GM18520 (cell line): ENCODE measurements at regions not wholly inside any gene's neighbourhood (a gene's known extent, or its start where the extent isn't known, plus 50 kb on each side); places are given as distances from the start of the nearest gene placed in this dataset.
"Not testable (repeated sequence)": the region's sequence is repeated elsewhere in the genome, so short reads cannot be mapped to it uniquely, and the experiment has no call there.

Experiments used
- ATAC-seq: cut with Tn5 transposase; IDR thresholded peaks from one replicate; pipeline ENCODE4 v1.9.1; 2021; ENCODE audit not compliant: unreplicated experiment

DNA sequence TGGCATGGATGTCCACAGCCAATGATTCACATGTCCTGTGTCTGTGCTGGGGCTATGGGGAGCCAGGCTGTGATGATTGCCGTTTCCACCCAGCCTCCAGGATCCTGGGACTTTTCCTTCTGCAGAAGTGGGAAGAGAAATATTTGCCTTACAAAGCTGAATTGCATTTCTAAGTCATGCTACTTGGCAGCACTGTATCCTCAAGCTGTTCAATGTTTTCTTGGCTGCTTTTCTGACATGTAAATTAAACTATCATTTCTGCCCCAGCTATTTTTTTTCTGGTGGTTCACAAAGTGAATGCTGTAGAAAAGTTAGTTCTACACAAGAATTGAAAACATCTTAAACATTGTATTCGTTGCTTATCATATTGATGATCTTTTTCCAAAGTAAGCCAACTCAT is 51.9 kb upstream of the TCERG1L start:
- no peak for ATAC-seq

DNA sequence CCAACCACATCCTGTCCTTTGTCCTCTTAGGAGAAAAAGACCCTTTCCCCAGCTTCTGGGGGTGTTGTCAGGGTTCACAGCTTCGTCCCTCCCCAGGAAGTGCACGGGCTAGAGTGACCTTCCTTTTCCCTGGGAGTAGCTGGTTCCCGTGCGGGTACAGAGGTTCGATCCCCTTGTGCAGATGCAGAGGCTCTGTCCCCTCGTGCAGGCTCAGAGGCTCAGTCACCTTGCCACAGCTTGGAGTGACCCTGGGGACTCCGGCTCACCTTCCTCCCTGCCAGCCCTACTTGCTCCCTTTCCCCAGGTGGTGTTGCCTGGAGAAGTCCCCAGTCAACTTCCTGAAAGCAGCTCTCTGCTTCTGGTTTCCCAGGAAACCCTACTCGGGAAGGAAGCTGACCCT is 60.0 kb upstream of the TCERG1L start:
- no peak for ATAC-seq

DNA sequence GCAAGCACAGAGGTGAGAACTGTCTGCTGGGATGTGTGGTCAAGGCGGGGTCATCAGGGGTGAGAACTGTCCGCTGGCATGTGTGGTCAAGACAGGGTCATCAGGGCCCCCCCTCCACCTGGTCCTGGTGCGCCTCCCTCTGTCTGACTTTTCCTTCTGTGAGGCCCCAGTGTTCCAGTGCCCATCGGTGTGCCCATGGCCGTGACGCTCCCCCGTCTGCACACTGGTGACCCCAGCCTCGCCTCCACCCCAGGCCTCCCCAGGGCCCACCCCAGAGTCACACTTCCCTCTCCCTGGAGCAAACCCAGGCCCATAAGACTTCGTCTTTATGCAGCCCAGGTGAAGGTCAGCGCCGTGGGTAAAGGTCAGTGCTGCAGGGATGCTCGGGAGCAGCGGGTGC is 70.1 kb upstream of the TCERG1L start:
- ATAC-seq, result no peak

DNA sequence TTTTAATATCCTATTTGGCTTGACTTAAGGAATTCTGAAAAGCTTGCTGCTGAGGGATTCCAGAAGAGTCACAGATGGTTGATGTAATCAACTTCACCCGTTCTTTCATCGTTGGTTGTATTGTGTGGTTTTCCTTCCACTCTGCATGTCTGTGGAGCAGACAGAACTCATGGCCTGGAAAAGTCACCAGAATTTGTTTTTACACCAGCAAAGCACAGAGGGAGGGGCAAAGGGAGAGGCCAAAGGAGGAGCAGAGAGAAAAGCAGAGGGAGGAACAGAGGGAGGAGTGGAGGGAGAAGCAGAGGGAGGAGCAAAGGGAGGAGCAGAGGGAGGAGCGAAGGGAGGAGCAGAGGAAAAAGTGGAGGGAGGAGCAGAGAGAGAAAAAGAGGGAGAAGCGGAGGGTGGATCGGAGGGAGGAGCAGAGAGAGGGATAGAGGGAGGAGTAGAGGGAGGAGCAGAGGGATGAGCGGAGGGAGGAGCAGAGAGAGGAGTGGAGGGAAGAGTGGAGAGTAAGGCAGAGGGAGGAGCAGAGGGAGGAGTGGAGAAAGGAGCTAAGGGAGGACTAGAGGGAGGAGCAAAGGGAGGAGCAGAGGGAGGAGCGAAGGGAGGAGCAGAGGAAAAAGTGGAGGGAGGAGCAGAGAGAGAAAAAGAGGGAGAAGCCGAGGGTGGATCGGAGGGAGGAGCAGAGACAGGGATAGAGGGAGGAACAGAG is 73.8 kb upstream of the TCERG1L start:
- ATAC-seq, result not testable (repeated sequence)

DNA sequence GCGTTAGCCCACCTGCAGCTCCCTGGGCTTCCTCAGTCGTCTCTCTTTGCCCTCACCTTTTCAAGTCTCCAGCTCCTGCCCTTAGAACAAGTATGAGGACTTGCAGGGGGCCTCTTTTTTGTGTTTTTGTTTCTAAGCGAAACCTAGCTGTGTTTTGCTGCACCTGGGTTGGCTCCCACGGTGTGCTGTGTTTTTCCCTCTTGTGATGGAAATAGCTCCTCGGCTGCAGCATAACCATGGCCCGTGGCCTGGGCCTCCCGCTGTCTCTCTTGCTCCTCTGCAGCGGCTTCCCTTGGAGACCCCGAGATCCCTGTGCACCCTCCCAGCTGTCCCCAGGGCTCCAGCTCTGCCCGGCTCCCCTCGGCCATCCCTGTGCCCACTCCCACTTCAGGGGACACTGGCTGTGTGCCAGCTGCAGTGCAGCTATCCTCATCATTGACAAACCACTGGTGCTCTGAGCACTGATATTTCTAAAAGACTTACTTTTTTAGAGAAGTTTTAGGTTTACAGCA is 75.6 kb upstream of the TCERG1L start:
- ATAC-seq, result no peak

DNA sequence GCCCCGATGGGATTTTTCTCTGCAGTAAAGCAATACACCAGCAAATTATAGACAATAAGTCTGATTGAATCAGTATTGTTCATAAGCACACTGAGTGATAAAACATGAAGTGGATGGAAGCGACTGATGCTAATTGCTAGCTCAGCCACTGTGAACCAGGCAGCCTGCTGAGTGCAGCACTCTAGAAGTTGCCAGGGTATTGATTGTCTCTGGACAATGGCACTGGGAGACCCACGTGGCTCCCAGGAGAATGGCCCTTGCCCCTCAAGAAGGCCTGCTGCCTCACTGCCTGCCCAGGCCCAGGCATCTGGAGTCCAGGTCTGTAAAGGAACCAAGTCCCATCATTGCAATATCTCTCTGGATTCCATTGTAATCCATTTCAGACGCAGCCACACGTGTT is 80.4 kb upstream of the TCERG1L start:
- no peak for ATAC-seq

DNA sequence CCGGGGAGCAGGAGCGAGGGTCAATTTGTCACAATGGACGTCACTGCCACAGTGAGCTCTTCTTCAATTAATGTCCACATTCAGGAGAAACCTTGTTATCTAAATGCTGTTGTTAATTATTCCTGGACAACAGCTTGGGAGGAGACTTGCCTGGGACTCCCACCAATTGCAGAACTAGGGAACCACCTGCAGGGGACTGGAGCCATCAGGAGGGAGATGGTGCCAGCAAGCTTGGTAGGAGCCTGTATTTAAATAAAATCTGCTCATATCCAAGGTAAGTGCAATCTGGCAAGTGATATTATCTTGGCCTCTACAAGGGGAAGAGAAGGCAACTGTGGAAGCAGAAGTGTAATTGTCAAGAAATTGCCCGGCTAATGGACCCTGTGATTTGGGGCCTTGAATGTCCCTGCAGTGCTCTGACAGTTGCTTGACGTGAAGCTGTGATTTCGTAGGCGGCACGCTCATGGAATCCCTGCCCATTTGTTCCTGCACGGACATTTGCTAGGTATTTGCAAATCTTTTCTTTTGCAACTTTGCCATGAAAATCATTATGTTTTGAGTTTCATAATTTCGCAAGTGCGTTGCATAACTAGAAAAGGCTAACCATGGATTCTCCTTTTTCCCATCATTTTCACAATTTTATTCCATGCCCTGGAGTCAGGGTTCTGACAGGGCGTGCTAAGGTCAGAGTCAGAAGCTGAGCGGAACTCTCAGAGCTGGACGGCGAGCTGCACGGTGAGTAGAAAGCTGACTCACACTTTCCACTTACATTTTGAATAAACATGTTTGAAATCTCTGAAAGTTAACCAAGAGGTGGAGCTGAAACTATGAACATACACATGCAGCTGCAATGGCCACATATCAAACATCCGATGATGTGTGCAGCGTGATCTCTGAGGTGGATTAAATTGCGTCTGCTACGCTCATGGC is 84.9 kb upstream of the TCERG1L start:
- ATAC-seq, result no peak

DNA sequence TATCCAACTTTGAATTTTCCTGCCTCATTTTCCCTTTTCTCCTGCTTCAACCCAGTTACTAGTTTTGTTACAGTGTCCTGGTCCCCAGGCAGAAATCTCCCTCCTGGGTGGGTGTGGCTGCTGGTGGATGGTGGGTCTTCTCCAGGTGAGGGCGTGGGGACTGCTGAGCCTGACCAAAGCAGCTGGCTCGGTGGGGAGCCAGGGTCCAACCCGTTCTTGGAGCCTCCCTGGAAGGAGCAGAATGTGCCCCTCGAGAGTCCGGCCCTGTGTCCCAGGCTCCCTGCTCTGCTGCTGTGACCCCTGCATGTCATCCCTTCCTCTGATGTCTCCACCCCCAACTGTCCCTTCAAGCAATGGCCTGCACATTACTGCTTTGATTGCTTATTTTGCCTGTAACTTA is 86.6 kb upstream of the TCERG1L start:
- ATAC-seq, result no peak

DNA sequence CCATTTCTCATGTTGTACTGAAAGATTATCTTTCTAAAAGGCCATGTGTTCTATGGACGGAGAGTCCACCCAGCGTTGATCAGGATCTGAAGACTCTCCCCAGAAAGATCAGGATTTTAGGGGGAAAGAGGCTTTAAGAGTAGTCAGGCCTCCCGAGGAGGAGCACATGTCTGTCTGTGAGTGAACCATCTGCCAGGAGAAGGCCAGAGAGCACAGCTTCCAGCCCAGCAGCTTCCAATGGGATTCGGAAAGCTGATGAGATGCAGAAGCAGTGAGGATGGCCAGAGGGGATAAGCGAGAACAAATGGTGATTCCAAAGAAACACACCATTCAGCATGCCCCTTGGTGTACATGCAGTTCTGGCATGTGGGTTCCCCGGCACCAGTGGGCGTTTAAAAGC is 88.5 kb upstream of the TCERG1L start:
- no peak for ATAC-seq

DNA sequence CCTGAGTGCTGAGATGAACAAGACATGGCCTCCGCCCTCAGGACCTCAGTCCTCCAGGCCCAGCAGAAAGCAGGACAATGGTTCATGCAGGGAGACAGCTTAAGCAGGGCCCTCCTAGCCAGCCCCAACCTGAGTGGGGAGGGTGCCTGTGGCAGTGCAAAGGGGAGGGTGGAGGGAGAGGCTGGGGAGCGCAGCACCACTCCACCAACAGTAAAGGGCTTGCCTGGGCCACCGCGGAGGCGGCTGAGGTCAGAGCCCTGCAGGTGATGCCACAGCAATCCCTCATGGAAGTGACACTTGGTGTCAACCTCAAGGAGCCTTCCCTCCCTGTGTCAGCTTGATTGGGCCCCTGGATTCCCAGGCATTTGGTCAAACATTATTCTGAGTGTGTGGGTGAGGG is 89.0 kb upstream of the TCERG1L start:
- no peak for ATAC-seq

DNA sequence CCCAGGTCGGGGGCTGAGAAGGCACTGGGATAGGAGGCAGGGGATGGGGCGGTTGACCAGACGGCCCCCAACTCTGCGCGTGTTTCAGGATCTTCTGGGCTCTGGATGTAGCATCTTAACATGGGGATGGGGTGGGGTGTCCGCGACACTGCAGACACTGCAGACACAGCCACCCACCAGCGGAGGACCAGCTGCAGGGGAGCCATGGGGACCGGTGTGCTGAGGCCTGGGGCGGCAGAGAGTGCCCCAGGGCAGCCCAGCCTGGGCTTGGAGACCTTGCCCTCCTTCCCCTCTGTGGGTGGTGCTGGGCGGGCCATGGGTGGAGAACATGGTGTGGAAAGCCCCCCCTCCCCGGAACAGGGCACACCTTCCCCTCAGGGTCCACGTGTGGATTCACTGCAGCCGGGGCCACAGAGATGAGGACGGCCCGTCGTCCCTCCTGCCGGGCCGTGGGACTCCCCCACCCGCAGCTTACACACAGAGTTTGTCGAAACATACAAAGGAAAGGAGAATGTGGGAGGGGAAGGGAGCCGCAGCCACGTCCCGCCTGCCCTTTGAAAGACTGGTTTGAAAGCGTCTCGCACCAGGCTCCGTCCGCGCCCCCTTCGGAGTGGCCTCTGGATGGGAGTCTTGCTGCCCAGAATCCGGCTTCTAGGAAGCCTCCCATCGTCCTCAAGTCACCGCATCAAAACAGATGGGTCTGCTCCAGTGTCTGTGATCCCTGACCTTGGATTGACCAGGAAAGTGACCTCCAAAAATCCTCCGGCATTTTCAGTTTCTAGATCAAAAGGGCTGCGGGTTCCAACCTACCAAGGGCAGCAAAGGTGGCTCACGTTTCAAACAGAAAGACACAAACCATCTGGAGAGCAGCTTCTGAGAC is 91.5 kb upstream of the TCERG1L start:
- no peak for ATAC-seq

DNA sequence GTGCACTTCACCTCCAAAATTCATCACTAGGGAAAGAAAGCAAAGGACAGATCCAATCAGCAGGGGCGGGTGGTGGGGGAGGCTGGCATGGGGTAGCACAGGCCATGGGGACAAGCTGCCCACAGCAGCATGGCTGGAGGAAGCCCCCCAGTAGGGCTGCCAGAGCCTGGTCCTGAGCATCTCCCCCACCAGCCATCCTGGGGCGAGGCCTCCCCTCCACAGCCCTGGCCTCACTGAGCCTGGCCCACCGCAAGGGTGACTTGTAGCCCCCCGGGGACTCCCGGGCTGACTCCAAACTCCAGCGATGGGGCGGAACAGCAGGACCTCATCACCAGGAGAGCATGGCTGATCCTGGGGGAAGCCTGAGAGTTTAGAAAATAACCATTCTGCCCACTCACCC is 92.4 kb upstream of the TCERG1L start:
- ATAC-seq, result no peak

DNA sequence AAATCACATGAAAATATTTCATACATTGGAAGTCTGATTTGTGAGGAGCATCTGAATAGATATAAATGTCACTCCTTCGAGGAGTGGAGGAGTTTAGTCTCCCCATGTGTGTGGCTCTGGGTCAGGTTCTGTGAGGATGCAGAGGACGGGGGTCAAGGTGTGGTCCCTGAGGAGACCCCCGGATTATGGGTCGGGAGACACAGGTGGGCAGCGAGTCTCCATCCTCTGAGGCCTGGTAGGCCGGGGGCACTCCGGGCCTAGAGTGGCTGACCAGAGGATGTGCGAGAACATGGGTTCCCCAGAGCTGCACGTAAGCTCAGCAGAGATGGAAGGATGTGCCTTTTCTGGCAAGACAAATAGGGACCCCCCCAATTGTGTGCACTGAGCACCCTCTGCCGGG is 93.4 kb upstream of the TCERG1L start:
- ATAC-seq, result no peak

DNA sequence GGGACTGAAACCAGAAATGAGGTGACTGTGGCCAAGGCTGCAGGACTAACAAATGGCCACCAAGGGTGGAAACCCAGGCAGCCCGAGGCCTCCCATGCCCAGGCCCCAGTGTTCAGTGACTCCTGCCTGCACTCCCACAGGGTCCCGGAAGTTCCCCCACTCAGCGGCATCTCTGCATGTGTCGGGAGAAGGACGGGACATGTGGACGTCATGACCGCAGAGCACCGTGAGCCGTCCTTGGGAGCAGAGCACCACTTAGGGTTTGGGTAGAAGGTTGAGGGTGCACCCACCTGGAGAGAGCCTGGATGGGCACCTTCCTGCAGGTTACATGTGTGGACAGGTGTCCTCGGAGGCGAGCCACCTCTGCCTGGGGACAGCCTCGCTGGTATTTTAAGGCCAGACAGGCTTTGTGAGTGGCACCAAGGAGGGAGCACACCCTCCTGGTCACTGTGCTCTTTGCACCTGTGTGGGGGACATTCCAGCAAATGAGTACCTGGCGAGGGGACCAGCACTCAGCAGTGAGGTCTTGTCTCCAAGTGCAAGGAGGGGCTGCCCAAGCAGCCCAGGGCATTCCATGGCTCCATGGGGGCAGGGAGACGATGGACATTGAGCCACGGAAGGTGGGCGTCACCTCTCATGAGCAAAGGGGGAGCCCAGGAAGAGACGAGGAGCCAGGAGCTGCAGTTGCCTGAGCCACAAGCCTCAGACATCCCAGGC is 95.3 kb upstream of the TCERG1L start:
- ATAC-seq, result no peak

DNA sequence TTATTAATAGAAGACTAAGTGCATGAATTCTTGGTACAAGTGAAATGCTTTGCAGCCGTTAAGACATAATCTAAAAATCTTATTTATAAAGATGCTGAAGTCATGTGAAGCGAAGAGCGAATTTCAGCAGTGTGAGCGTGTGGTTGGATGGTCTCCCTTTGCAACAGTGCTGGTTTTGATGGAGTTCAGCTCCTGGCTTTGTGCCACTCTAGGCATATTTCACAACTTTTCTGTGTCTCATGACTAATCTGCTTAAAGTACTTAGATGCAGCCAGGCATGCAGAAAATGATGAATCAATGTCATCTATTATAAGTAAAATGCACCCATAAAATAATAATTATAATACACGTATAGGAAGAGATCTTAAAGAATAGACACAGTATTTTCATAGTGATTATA is 107.2 kb upstream of the TCERG1L start:
- no peak for ATAC-seq

DNA sequence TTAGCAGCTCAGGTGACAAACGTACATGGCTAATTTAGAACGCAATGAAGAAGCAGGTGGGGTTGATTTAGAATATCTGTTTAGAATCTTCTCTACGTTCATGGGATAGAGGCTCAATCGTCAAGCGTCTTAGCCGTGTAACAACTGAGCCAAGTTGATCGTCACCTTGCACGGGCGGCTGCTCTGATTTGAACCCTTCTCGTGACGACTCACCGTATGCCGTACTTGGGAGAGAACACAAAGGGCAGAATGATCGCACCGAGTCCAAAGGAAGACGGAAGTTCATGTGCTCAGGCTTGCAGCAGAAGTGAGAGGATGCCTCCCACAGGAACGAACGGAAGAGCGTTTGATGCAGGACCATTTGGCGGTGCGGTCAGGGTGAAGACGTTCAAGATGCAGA is 108.3 kb upstream of the TCERG1L start:
- no peak for ATAC-seq

DNA sequence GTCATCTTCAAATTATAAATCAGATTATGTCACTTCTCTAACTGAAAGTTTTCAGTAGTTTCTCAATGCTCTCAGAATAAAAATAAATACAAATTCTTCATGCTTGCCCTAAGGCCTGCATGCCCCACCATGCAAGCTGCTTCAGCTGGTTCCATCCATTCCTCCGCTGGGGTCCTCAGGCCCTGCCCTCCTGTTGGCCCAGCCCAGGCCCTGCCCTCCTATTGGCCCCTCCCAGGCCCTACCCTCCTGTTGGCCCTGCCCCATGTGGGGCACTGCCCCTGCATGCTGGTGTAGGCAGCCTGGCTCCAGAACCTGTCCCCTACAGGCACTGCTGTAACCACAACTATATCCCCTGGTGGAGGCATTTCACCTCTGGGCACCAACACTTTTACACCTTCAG is 109.3 kb upstream of the TCERG1L start:
- ATAC-seq, result no peak

DNA sequence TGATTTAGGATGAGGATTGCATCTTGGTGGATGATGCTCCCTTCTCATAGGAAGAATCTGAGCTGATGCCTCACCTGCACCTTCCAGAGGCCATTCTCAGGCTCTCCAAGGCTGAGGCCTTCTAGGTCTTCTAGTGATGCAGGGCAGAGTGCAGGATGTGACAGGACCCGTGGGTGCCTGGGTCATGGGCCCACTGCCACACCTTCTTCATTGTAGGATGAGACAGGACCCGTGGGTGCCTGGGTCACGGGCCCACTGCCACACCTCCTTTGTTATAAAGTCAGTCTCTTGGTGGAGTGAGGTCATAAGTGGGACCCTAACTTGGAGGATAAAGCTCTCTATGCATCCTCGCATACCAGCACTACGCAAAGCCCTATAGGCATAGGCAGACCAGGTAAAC is 109.9 kb upstream of the TCERG1L start:
- no peak for ATAC-seq

DNA sequence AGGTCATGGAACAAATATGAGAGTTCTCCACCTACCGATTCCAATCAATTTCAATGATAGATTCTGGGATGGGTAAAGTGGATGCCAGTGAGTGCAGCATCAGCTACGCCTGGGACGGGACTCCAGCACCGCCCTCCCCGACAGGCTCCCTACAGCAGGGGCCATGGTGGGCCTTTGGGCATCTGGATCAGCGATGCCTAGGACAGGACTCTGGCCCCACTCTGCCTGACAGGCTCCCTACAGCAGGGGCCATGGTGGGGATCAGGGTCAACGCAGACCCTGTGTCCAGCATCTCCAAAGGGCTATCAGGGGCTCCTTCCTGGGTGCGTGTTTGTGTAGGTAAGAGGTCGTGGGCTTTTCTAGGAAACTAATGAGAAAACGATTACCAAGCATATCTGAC is 111.2 kb upstream of the TCERG1L start:
- ATAC-seq, result no peak

DNA sequence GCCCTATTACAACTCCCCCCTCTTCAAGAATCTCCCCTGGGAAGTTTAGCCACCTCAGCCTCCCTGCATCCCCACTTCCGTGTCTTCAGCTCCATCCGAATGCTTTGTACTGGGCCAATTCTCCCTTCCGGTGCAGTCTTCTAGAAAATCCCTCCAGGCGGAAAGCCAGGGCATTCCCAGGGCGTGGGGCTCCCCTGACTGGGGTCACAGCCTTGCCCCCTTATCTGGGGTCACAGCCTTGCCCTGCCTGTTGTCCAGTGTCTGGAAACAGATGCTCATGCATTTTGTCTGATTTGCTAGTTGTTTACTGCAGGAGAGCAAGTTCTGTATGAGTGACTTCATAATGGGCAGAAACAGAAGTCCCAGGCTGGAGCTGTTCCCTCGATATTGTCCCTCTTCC is 112.5 kb upstream of the TCERG1L start:
- no peak for ATAC-seq
